AG04449 (cell line): ENCODE measurements at regions not wholly inside any gene's neighbourhood (a gene's known extent, or its start where the extent isn't known, plus 50 kb on each side); places are given as distances from the start of the nearest gene placed in this dataset.
"Not testable (repeated sequence)": the region's sequence is repeated elsewhere in the genome, so short reads cannot be mapped to it uniquely, and the experiment has no call there.

Experiments
- CTCF ChIA-PET: fragments of 350-600 bp; formaldehyde crosslinking; extraction: SDS; loops from one replicate; lab custom pipeline; 2021; ENCODE audit warnings: antibody characterized with exemption; lab: Yijun Ruan, JAX
- POLR2A ChIA-PET: fragments of 400-600, 350-600 bp; formaldehyde crosslinking; extraction: SDS; loops from one replicate; lab custom pipeline; 2020; ENCODE audit warnings: antibody characterized with exemption, inconsistent platforms; lab: Yijun Ruan, JAX
- DNase-seq: peaks from one replicate; pipeline ENCODE4 v3.0.0-alpha.2; 2010; ENCODE audit warnings: low read depth, low spot score
- H3K4me3 ChIP-seq: 2 replicates; pipeline ENCODE4 v1.5.1; 2011; ENCODE audit warnings: low read depth, mild to moderate bottlenecking, control low read depth, low read length
- TF ChIP-seq, protein P1 (sequence below): IDR thresholded peaks from one replicate; pipeline ENCODE4 v1.5.1; 2011; ENCODE audit warnings: mild to moderate bottlenecking, moderate library complexity, low read length, control low read depth, inconsistent platforms; ENCODE audit not compliant: insufficient read depth; ENCODE audit errors: missing control alignments

DNA sequence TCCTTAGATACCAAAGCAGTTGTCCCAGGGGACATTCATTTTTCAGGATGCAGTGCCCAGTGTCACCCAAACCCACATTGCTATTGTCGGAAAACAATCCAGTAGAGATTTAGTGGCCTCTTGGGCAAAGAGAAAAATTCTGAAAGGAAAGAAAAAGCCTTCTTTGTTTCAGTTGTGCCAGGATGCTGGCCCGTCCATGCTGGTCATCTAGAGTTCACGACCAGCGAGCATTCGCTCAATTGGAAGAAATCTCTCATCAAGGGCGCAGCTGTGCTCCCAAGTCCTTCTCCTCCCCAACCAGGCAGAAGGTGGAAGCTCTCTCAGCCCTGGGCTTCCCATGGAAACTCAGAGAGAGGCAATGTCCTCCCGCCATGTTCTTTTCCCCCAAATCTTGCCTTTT, 123.7 kb downstream of the MTHFS start:
- DNase-seq: no peak
- TF ChIP-seq, protein P1, sequence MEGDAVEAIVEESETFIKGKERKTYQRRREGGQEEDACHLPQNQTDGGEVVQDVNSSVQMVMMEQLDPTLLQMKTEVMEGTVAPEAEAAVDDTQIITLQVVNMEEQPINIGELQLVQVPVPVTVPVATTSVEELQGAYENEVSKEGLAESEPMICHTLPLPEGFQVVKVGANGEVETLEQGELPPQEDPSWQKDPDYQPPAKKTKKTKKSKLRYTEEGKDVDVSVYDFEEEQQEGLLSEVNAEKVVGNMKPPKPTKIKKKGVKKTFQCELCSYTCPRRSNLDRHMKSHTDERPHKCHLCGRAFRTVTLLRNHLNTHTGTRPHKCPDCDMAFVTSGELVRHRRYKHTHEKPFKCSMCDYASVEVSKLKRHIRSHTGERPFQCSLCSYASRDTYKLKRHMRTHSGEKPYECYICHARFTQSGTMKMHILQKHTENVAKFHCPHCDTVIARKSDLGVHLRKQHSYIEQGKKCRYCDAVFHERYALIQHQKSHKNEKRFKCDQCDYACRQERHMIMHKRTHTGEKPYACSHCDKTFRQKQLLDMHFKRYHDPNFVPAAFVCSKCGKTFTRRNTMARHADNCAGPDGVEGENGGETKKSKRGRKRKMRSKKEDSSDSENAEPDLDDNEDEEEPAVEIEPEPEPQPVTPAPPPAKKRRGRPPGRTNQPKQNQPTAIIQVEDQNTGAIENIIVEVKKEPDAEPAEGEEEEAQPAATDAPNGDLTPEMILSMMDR: no peak
- no peak overlapping the region for H3K4me3 ChIP-seq
- CTCF ChIA-PET: no interaction called here
- POLR2A ChIA-PET: no interaction called here

DNA sequence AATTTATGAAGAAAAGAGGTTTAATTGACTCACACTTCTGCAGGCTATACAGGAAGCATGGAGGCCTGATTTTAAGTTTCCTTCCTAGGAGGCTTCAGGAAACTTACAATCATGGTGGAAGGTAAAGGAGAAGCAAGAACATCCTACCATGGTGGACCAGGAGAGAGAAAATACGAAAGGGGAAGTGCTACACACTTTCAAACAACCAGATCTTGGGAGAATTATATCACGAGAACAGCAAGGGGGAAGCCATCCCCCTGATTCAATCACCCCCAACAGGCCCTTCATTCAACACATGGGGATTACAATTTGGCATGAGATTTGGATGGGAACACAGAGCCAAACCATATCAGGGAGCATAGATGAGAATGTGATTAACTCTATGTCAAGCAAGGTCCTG, 121.0 kb downstream of the MTHFS start:
- CTCF ChIA-PET: no interaction called here
- TF ChIP-seq, protein P1: no peak
- no peak for DNase-seq
- H3K4me3 ChIP-seq: no peak overlapping the region
- POLR2A ChIA-PET: no interaction called here

DNA sequence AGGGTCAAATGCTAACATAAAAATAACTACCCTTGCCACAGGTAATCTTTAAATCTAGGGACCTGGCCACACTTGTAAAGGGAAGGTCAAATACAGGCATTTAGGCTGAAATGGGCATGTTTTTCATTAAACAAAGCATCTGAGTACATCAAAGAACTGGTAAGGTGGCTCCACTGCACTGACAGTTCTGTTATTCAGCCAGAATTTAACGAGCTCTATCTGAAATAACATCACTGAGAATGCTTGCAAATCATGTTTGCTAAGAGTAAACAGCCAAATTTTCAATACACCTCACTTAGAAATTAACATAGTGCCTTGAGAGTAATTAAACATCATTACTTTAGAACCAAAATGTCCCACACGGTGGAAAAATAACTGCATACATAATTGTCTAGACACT, 118.9 kb downstream of the MTHFS start:
- CTCF ChIA-PET: no interaction called here
- no peak overlapping the region for H3K4me3 ChIP-seq
- TF ChIP-seq, protein P1: no peak
- POLR2A ChIA-PET: no interaction called here
- DNase-seq: no peak

DNA sequence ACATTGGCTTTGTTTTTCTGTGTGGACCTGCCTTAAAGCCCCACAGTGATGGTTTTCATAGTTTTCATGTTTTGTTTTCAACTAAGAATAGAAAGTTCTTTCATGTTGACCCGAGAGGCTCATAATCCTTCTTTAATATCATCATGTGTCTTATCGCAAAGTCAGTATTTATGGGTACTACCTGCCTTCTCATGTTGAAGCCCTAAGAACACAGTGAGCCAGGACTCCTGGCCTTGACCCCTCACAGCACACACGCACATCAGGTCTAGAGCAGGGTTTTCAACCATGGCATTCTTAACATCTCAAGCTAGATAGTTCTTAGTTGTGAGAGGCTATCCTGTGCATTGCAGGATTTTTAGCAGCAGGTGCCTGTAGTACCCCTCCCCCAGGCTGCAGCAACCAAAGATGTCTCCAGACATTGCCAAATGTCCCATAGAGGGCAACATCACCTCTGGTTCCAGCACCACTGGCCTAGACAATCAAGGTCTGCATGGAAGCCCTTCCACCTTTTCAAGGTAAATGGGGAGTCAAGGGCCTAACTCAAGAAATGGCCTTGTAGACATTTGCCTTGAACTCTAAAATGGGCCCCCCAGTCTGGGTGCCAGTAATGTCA, 118.3 kb downstream of the MTHFS start:
- TF ChIP-seq, protein P1: no peak
- ChIA-PET POLR2A (no interaction called here), CTCF (no interaction called here)
- H3K4me3 ChIP-seq: no peak overlapping the region
- DNase-seq: no peak

DNA sequence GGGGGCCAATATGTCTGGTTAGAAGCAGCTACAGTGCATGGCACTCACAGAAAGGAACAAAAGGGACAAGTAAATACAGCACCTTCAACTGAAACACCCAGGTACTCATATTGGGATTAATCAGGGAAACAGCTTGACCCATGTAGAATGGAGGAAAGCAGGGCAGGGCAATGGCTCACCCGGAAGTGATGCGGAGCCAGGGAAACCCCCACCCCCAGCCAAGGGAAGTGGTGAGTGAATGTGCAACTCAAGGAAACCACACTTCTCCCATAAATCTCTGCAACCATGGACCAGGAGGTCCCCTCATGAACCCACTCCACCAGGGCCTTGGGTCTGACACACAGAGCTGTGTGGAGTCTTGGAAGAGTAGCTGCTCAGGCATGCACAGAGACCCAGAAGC, 117.1 kb downstream of the MTHFS start:
- ChIA-PET CTCF (no interaction called here), POLR2A (no interaction called here)
- TF ChIP-seq, protein P1: no peak
- no peak overlapping the region for H3K4me3 ChIP-seq
- no peak for DNase-seq

DNA sequence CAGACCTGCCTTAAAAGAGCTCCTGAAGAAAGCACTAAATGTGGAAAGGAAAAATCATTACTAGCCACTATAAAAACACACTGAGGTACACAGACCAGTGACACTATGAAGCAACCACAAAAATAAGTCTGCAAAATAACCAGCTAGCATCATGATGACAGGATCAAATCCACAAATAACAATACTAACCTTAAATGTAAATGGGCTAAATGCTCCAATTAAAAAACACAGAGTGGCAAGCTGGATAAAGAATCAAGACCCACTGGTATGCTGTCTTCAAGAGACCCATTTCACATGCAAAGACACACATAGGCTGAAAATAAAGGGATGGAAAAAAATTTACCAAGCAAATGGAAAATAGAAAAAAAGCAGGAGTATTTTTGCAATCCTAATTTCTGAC, 114.5 kb downstream of the MTHFS start:
- H3K4me3 ChIP-seq, CTCF ChIA-PET, POLR2A ChIA-PET, DNase-seq: not testable (repeated sequence)
